Fibroblast of the aortic adventitia (primary cell): ENCODE measurements at regions not wholly inside any gene's neighbourhood (a gene's known extent, or its start where the extent isn't known, plus 50 kb on each side); places are given as distances from the start of the nearest gene placed in this dataset.

Experiments used
- DNase-seq: peaks from one replicate; pipeline ENCODE4 v3.0.0-alpha.2; 2010; ENCODE audit warnings: low read depth
- H3K4me3 ChIP-seq: 2 replicates; pipeline ENCODE4 v1.5.1; 2011; ENCODE audit warnings: low read depth, mild to moderate bottlenecking, control low read depth, low read length, moderate library complexity
- TF ChIP-seq, protein P1 (sequence below): IDR thresholded peaks from 2 replicates; pipeline ENCODE4 v1.5.1; 2011; ENCODE audit warnings: mild to moderate bottlenecking, low read length, control low read depth, inconsistent platforms; ENCODE audit not compliant: insufficient read depth

DNA sequence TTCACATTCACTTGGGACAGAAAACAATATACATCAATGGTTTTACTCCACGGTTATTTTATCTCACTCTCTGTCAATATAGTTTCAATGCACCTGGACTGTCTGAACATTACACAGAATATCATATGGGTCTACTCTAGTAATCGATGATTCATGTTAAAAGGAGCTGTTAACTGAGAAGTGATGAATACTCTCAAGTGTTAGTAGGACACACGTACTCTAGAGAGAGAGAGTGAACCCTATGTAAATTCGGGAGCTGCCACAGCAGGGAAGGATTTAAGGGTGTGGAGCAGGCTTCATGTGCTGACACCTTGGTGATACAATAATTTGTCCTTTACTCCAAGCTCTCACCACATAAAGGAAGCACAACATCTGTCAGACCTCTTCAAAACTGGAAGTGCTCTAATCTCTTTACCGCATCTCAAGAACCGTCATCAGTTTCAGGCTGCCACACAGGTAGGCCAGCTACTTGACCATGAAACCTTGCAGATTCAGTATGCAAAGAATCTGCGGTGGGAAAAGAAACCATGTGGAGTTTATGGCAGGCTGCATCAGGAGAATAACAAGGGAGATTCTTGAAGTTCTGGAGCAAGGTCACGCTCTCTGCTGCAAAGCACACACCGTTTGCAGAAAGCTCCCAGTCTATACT lies 199.2 kb upstream of the TMC3 start:
- TF ChIP-seq, protein P1, sequence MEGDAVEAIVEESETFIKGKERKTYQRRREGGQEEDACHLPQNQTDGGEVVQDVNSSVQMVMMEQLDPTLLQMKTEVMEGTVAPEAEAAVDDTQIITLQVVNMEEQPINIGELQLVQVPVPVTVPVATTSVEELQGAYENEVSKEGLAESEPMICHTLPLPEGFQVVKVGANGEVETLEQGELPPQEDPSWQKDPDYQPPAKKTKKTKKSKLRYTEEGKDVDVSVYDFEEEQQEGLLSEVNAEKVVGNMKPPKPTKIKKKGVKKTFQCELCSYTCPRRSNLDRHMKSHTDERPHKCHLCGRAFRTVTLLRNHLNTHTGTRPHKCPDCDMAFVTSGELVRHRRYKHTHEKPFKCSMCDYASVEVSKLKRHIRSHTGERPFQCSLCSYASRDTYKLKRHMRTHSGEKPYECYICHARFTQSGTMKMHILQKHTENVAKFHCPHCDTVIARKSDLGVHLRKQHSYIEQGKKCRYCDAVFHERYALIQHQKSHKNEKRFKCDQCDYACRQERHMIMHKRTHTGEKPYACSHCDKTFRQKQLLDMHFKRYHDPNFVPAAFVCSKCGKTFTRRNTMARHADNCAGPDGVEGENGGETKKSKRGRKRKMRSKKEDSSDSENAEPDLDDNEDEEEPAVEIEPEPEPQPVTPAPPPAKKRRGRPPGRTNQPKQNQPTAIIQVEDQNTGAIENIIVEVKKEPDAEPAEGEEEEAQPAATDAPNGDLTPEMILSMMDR, result no peak

DNA sequence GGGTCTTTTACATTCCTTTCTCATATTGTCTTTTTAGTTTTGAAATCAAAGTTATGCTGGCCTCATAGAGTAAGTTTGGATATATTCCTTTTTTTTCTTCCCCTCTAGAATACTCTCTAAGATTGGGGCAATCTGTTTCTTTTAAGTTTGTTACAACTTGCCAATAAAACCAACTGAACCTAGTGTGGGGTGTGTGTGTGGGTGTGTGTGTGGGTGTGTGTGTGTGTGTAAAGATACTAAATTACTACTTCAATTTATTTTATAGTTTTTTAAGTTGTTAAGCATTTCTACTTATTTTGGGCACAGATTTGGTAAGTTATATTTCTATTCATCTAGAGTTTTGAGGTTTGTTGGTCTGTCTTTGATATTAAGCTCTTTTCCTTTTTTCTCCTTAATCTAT lies 198.2 kb upstream of the TMC3 start:
- no peak for DNase-seq
- no peak overlapping the region for H3K4me3 ChIP-seq
- TF ChIP-seq, protein P1, result no peak

More for the DNA sequence above, 199.2 kb upstream of the TMC3 start:
- H3K4me3 ChIP-seq, result no peak overlapping the region
- no peak for DNase-seq

DNA sequence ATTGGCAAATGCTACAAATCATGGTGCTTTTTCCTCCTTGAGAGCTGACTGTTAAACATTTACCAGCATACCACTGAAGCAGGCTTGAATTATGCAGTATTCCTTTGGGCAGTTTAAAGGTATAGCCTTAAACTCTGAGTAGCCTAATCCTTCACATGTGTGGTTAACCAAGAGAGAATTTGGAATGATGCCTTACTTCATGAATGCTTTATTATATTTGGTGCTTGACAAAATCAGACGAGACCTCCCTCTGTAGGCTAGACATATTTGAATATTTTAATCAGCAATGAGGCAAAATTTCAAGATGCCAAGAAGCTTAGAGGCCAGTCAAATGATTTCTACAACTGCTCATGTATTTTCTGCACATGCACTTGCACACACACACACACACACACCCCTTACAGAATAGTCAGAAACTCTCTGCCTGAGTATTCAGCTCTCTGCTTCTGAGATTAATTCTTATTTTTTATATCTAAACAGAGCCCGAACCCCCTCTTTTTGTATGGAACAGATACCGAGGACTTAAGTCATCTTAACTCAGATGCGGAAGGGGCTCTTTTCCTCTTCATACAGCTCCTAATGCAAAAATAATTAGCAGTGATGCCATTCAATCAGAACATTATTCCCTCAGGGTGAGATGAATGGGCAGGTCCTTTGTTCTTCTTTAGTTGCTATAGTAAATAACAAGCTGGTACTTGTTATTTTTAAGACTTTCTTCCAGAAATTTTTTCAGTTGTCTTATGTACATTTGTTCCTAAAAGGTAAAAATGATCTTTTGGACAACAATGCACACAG lies 195.5 kb upstream of the TMC3 start:
- TF ChIP-seq, protein P1, result no peak
- no peak overlapping the region for H3K4me3 ChIP-seq
- DNase-seq, result no peak

DNA sequence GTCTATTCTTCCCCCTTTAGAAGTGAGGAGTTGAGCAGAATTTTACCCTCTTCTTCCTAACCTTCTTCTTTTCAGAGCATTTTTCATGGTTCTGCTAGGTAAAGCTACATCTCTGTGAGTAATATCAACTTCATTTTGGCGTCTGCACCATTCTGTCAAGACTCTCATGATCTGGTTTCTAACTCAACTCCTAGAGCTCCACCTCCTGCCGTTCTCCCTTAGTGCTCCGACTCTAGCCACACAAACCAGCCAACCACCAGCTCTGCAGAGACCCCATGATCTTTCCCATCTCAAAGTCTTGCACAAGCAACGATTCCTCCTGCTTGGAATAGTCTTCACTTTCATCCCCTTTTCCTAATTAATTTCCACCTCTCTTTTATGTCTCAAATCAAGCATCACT lies 193.9 kb upstream of the TMC3 start:
- H3K4me3 ChIP-seq, result no peak overlapping the region
- TF ChIP-seq, protein P1, result no peak
- DNase-seq, result no peak

DNA sequence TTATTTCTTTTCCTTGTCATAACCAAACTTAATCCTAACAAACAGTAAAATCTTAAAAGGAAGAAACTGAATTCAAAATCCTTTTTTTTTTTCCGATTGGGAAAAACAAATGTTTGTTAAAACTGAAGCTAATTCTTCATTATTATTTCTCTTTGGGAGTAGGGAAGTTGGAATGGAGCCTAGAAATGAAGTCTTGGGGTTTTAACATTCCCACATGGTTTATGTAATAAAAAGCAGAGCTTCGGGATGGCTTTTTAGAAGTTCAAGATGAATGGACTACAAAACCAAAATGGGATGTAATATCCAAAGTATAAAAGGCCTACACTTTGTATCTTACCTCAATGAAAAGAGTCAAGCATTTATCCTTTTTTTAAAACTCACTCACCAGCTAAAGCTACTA lies 189.0 kb upstream of the TMC3 start:
- no peak for DNase-seq
- no peak overlapping the region for H3K4me3 ChIP-seq
- TF ChIP-seq, protein P1, result no peak

DNA sequence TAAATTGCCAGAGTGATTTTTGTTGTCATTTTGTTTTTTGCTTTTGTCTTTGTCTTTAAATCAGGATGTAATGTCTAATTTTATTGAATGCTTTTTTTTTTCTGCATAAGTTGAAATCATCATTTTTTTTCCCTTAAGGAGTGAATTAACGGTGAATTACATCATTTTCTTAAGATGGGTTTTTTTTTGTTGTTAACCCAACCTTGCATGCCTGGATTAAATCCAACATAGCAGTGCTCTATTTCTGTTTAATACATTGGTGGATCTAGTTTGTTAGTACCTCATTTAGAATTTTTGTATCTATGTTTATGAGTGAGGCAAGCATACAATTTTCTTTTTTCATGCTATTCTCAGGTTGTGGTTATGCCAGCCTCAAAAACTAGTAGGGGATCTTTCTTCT lies 186.4 kb upstream of the TMC3 start:
- no peak overlapping the region for H3K4me3 ChIP-seq
- TF ChIP-seq, protein P1, result no peak
- DNase-seq, result peak; percentile 8
